Tibial nerve (tissue), 3 donors: ENCODE measurements at regions not wholly inside any gene's neighbourhood (a gene's known extent, or its start where the extent isn't known, plus 50 kb on each side); places are given as distances from the start of the nearest gene placed in this dataset.

Experiments used
- CTCF ChIP-seq, 5 experiments: fragments of 200-600 bp in 3 of 5; fragments of 450-650 bp in 2 of 5; sonication (generic) in 3 of 5; IDR thresholded peaks; one replicate each; pipeline ENCODE4 v1.5.1; 2016 to 2019; ENCODE audit warnings: antibody characterized with exemption in 5 of 5, mild to moderate bottlenecking in 3 of 5, moderate library complexity in 2 of 5
- POLR2A ChIP-seq, 2 donors: fragments of 450-650 bp; IDR thresholded peaks; one replicate each; pipeline ENCODE4 v1.6.1; 2017; ENCODE audit warnings: antibody characterized with exemption in 2 of 2, mild to moderate bottlenecking in 2 of 2, moderate library complexity in 2 of 2

DNA sequence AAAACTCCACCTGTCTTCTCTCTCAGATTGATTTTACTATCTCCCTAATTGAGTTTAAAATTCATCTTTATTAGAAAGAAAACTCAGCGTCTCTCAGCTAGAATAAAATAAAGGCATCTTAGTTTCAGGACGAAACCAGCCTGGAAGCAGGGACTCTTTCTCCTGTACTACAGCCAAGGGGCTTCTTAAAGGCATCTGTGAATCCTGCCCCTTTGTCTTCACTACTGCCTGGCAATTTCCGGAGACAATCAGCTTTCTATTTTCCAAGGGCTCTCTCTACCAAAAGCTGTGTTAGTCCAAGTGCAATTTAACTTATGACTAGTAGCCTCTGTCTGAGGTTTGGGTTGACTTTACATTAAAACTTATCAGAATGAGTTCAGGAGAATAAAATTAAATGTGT is 623.3 kb upstream of the FOXG1 start:
- TF ChIP-seq CTCF (IDR thresholded peaks at IDR 0.05) = no peak
- TF ChIP-seq POLR2A (IDR thresholded peaks at IDR 0.05) = no peak
